ENCODE measurements at regions not wholly inside any gene's neighbourhood (a gene's known extent, or its start where the extent isn't known, plus 50 kb on each side); places are given as distances from the start of the nearest gene placed in this dataset.
"Not testable (repeated sequence)": the region's sequence is repeated elsewhere in the genome, so short reads cannot be mapped to it uniquely, and the experiment has no call there.

- DNase-seq (ENCODE audit: low spot score): not testable (repeated sequence)
These were observed 280.0 kb downstream of the BCL2L11 start for GRCh38 chr2:111400598-111401253.

GRCh38 chr2:111401270-111402140 is 280.8 kb downstream of the BCL2L11 start:
- DNase-seq (ENCODE audit: low spot score): not testable (repeated sequence)

- DNase-seq (ENCODE audit: low spot score): not testable (repeated sequence)
These were observed 281.7 kb downstream of the BCL2L11 start for GRCh38 chr2:111402450-111402849.

- not testable (repeated sequence) for DNase-seq (ENCODE audit: low spot score)
These were observed 282.6 kb downstream of the BCL2L11 start for GRCh38 chr2:111403287-111403686.

- DNase-seq (ENCODE audit: low spot score): not testable (repeated sequence)
These were observed 285.9 kb downstream of the BCL2L11 start for GRCh38 chr2:111406616-111407015.

- not testable (repeated sequence) for DNase-seq (ENCODE audit: low spot score)
These were observed 287.0 kb downstream of the BCL2L11 start for GRCh38 chr2:111407632-111408194.

- not testable (repeated sequence) for DNase-seq (ENCODE audit: low spot score)
These were observed 290.2 kb downstream of the BCL2L11 start for GRCh38 chr2:111410868-111411406.

GRCh38 chr2:111411867-111412681 is 291.4 kb downstream of the BCL2L11 start:
- DNase-seq (ENCODE audit: low spot score): not testable (repeated sequence)

- DNase-seq (ENCODE audit: low spot score): not testable (repeated sequence)
These were observed 292.3 kb downstream of the BCL2L11 start for GRCh38 chr2:111412841-111413650.

GRCh38 chr2:111413950-111414349 is 293.2 kb downstream of the BCL2L11 start:
- DNase-seq (ENCODE audit: low spot score): not testable (repeated sequence)

GRCh38 chr2:111415765-111416743 is 295.3 kb downstream of the BCL2L11 start:
- not testable (repeated sequence) for DNase-seq (ENCODE audit: low spot score)

- not testable (repeated sequence) for DNase-seq (ENCODE audit: low spot score)
These were observed 296.3 kb downstream of the BCL2L11 start for GRCh38 chr2:111417026-111417425.

GRCh38 chr2:111418091-111418875 is 297.6 kb downstream of the BCL2L11 start:
- DNase-seq (ENCODE audit: low spot score): not testable (repeated sequence)

GRCh38 chr2:111420074-111420473 is 299.4 kb downstream of the BCL2L11 start:
- not testable (repeated sequence) for DNase-seq (ENCODE audit: low spot score)

- DNase-seq (ENCODE audit: low spot score): not testable (repeated sequence)
These were observed 300.1 kb downstream of the BCL2L11 start for GRCh38 chr2:111420835-111421234.

GRCh38 chr2:111421949-111422348 is 301.2 kb downstream of the BCL2L11 start:
- DNase-seq (ENCODE audit: low spot score): not testable (repeated sequence)

- DNase-seq (ENCODE audit: low spot score): not testable (repeated sequence)
These were observed 301.8 kb downstream of the BCL2L11 start for GRCh38 chr2:111422562-111422961.

GRCh38 chr2:111423184-111423583 is 302.5 kb downstream of the BCL2L11 start:
- not testable (repeated sequence) for DNase-seq (ENCODE audit: low spot score)

Measured in activated CD4-positive, alpha-beta T cell treated with anti-CD3 and anti-CD28 coated beads, Interleukin-2, Interleukin-4, amounts not matched to agents 100 ng/mL and 50 ng/mL, durations not matched to agents 16 hours and 8 hours (primary cell).